ENCODE measurements at regions not wholly inside any gene's neighbourhood (a gene's known extent, or its start where the extent isn't known, plus 50 kb on each side); places are given as distances from the start of the nearest gene placed in this dataset.

DNA sequence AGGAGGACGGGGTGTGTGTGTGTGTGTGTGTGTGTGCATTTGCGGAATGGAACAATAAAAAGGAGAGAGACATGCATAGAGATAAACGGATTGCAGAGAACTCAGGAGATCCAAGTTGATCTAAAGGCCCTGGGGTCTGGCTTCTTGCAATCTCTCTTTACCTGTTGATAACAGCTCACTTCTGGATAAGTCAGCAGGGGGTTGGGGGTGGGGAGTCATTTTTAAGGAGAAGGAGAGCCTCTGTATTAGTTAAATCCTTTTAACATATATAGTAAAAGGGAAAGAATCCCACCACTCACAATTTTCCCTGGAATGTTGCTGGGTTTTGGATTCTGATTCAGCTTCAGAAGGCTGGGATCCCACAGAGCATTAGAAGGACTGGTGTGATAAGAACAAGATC, 87.5 kb upstream of the MITF start:
- TF ChIP-seq, protein P1, sequence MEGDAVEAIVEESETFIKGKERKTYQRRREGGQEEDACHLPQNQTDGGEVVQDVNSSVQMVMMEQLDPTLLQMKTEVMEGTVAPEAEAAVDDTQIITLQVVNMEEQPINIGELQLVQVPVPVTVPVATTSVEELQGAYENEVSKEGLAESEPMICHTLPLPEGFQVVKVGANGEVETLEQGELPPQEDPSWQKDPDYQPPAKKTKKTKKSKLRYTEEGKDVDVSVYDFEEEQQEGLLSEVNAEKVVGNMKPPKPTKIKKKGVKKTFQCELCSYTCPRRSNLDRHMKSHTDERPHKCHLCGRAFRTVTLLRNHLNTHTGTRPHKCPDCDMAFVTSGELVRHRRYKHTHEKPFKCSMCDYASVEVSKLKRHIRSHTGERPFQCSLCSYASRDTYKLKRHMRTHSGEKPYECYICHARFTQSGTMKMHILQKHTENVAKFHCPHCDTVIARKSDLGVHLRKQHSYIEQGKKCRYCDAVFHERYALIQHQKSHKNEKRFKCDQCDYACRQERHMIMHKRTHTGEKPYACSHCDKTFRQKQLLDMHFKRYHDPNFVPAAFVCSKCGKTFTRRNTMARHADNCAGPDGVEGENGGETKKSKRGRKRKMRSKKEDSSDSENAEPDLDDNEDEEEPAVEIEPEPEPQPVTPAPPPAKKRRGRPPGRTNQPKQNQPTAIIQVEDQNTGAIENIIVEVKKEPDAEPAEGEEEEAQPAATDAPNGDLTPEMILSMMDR (IDR thresholded peaks at IDR 0.05) = no peak
- TF ChIP-seq POLR2A (IDR thresholded peaks at IDR 0.05) = no peak
